GM23338 (cell line): ENCODE measurements at regions not wholly inside any gene's neighbourhood (a gene's known extent, or its start where the extent isn't known, plus 50 kb on each side); places are given as distances from the start of the nearest gene placed in this dataset.

Experiments used
- ATAC-seq: fragments of 200-7000 bp; cut with Tn5 transposase; 3 replicates; pipeline ENCODE4 v1.9.1; 2020
- DNase-seq: peaks from one replicate; pipeline ENCODE4 v3.0.0-alpha.2; 2015; ENCODE audit warnings: low spot score
- H2AFZ ChIP-seq: fragments of 200-600 bp; sonication (generic); 2 replicates; pipeline ENCODE4 v1.8.0; 2016; ENCODE audit warnings: antibody characterized with exemption, mild to moderate bottlenecking, moderate library complexity
- H3F3A ChIP-seq: fragments of 200-600 bp; sonication (generic); replicated peaks from 2 replicates; pipeline ENCODE4 v1.8.0; 2017; ENCODE audit warnings: antibody characterized with exemption, mixed run types, low read depth
- H3K27ac ChIP-seq: fragments of 200-600 bp; sonication (generic); 2 replicates; pipeline ENCODE4 v1.6.1; 2016; ENCODE audit warnings: low read depth
- H3K27me3 ChIP-seq: fragments of 200-600 bp; sonication (generic); 2 replicates; pipeline ENCODE4 v1.8.0; 2016; ENCODE audit warnings: mild to moderate bottlenecking, mixed run types, moderate library complexity; ENCODE audit not compliant: insufficient read depth
- H3K36me3 ChIP-seq: fragments of 200-600 bp; sonication (generic); 2 replicates; pipeline ENCODE4 v1.8.0; 2016; ENCODE audit warnings: mild to moderate bottlenecking; ENCODE audit not compliant: insufficient read depth
- H3K4me1 ChIP-seq: fragments of 200-600 bp; sonication (generic); 2 replicates; pipeline ENCODE4 v1.8.0; 2016; ENCODE audit warnings: mild to moderate bottlenecking, moderate library complexity; ENCODE audit not compliant: insufficient read depth
- H3K4me2 ChIP-seq: fragments of 200-600 bp; sonication (generic); 2 replicates; pipeline ENCODE4 v1.7.1; 2017; ENCODE audit warnings: mixed run types
- H3K4me3 ChIP-seq: fragments of 200-600 bp; sonication (generic); 2 replicates; pipeline ENCODE4 v1.6.1; 2016; ENCODE audit warnings: mixed run types
- H3K79me2 ChIP-seq: fragments of 200-600 bp; sonication (generic); replicated peaks from 2 replicates; pipeline ENCODE4 v1.8.0; 2017; ENCODE audit warnings: mild to moderate bottlenecking; ENCODE audit not compliant: insufficient read depth
- H3K9me2 ChIP-seq: fragments of 200-600 bp; sonication (generic); 2 replicates; pipeline ENCODE4 v1.8.0; 2017; ENCODE audit not compliant: insufficient read depth
- H4K20me1 ChIP-seq: fragments of 200-600 bp; sonication (generic); replicated peaks from 2 replicates; pipeline ENCODE4 v1.8.0; 2017; ENCODE audit warnings: mild to moderate bottlenecking; ENCODE audit not compliant: insufficient read depth
- H3K27ac Mint-ChIP-seq: 2 replicates; pipeline ENCODE4 v1.8.0; 2020; ENCODE audit warnings: inconsistent platforms, mild to moderate bottlenecking, moderate library complexity, mixed read lengths
- H3K27me3 Mint-ChIP-seq: 3 replicates; pipeline ENCODE4 v1.8.0; 2022; ENCODE audit warnings: low read depth, mild to moderate bottlenecking, moderate library complexity, mixed read lengths, inconsistent platforms; ENCODE audit not compliant: insufficient read depth, poor library complexity
- H3K36me3 Mint-ChIP-seq: 3 replicates; pipeline ENCODE4 v1.8.0; 2021; ENCODE audit warnings: low read depth, mild to moderate bottlenecking, inconsistent platforms, moderate library complexity, mixed read lengths
- H3K4me1 Mint-ChIP-seq: 3 replicates; pipeline ENCODE4 v1.8.0; 2020; ENCODE audit warnings: mild to moderate bottlenecking, inconsistent platforms, mixed read lengths
- H3K4me3 Mint-ChIP-seq: 3 replicates; pipeline ENCODE4 v1.8.0; 2021; ENCODE audit warnings: moderate library complexity, mild to moderate bottlenecking, inconsistent platforms, mixed read lengths
- H3K9me3 Mint-ChIP-seq: 3 replicates; pipeline ENCODE4 v1.8.0; 2020; ENCODE audit warnings: moderate library complexity, mild to moderate bottlenecking, inconsistent platforms, mixed read lengths
- CREB1 ChIP-seq: fragments of 250-450 bp; sonication (Bioruptor Pico); IDR thresholded peaks from 2 replicates; pipeline ENCODE4 v1.5.0; 2020; ENCODE audit warnings: low read depth, mild to moderate bottlenecking, moderate library complexity
- CTCF ChIP-seq, 2 experiments: fragments of 200-600 bp in 1 of 2; sonication (generic) in 1 of 2; conservative IDR thresholded peaks; 2 replicates each; pipeline versions ENCODE4 v1.5.1 to v1.6.1; 2016 to 2017; ENCODE audit warnings: antibody characterized with exemption in 2 of 2, low read depth in 2 of 2, mild to moderate bottlenecking in 2 of 2, moderate library complexity in 1 of 2
- ETS1 ChIP-seq: IDR thresholded peaks from 2 replicates; pipeline ENCODE4 v1.6.1; 2016; ENCODE audit warnings: antibody characterized with exemption
- EZH2 ChIP-seq: fragments of 200-600 bp; sonication (generic); IDR thresholded peaks from one replicate; pipeline ENCODE4 v1.8.0; 2017; ENCODE audit warnings: antibody characterized with exemption, mild to moderate bottlenecking, low read depth; ENCODE audit not compliant: unreplicated experiment
- ZNF114 ChIP-seq: fragments of 250-450 bp; sonication (Bioruptor Pico); IDR thresholded peaks from 2 replicates; pipeline ENCODE4 v1.5.0; 2020; ENCODE audit warnings: mild to moderate bottlenecking, moderate library complexity
- ZNF331 ChIP-seq: fragments of 250-450 bp; sonication (Bioruptor Pico); IDR thresholded peaks from 2 replicates; pipeline ENCODE4 v1.5.0; 2020; ENCODE audit warnings: low read depth, mild to moderate bottlenecking, moderate library complexity
- TF ChIP-seq, protein P1 (sequence below): IDR thresholded peaks from one replicate; pipeline ENCODE4 v1.6.1; 2018; ENCODE audit warnings: antibody characterized with exemption; ENCODE audit not compliant: unreplicated experiment
- TF ChIP-seq, protein P2 (sequence below): fragments of 250-450 bp; sonication (Bioruptor Pico); IDR thresholded peaks from 2 replicates; pipeline ENCODE4 v1.5.0; 2020; ENCODE audit warnings: mild to moderate bottlenecking, moderate library complexity

DNA sequence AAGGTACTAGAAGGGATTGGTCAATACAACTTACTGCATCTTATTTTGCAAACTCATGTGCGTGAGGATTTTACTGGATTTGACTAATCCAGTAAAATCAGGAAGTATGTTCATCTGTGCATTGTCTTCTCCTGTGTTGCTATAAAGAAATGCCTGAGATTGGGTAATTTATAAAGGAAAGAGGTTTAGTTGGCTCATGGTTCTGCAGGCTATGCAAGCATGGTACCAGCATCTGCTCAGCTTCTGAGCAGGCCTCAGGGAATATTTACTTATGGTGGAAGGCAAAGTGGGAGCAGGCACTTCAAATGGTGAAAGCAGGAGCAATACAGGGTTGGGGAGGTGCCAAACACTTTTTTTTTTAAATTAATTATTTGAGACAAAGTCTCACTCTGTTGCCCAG lies 2199.5 kb upstream of the WWC1 start (continued):
- TF ChIP-seq, protein P1, sequence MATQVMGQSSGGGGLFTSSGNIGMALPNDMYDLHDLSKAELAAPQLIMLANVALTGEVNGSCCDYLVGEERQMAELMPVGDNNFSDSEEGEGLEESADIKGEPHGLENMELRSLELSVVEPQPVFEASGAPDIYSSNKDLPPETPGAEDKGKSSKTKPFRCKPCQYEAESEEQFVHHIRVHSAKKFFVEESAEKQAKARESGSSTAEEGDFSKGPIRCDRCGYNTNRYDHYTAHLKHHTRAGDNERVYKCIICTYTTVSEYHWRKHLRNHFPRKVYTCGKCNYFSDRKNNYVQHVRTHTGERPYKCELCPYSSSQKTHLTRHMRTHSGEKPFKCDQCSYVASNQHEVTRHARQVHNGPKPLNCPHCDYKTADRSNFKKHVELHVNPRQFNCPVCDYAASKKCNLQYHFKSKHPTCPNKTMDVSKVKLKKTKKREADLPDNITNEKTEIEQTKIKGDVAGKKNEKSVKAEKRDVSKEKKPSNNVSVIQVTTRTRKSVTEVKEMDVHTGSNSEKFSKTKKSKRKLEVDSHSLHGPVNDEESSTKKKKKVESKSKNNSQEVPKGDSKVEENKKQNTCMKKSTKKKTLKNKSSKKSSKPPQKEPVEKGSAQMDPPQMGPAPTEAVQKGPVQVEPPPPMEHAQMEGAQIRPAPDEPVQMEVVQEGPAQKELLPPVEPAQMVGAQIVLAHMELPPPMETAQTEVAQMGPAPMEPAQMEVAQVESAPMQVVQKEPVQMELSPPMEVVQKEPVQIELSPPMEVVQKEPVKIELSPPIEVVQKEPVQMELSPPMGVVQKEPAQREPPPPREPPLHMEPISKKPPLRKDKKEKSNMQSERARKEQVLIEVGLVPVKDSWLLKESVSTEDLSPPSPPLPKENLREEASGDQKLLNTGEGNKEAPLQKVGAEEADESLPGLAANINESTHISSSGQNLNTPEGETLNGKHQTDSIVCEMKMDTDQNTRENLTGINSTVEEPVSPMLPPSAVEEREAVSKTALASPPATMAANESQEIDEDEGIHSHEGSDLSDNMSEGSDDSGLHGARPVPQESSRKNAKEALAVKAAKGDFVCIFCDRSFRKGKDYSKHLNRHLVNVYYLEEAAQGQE, result no peak
- TF ChIP-seq ZNF114 (CRISPR knock-in tag) (no peak), ZNF331 (CRISPR knock-in tag) (no peak), CREB1 (CRISPR knock-in tag) (no peak)

DNA sequence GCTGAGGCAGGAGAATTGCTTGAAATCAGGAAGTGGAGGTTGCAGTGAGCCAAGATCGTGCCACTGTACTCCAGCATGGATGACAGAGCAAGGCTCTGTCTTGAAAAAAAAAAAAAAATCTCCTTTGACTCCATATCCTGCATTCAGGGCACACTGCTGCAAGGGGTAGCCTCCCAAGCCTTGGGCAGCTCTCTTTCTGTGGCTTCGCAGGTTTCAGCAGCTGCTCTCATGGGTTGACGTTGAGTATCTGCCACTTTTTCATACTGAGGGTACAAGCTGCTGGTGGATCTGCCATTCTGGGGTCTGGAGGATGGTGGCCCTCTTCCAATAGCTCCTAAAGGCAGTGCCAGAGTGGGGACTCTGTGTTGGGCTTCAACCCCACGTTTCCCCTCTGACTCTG lies 2198.1 kb upstream of the WWC1 start:
- Mint-ChIP-seq H3K36me3 (peaks cover 26% of the 10 kb centered on the region), H3K27ac (no peak overlapping the region), H3K9me3 (peaks cover 27% of the 10 kb centered on the region), H3K4me1 (peaks cover 12% of the 10 kb centered on the region; the same call in 2 of the 3 replicates), H3K4me3 (no peak overlapping the region), H3K27me3 (no peaks in the 10 kb centered on the region)
- no peak overlapping the region for H2AFZ ChIP-seq
- no peak for DNase-seq
- H4K20me1 ChIP-seq, result no peaks in the 10 kb centered on the region
- H3K36me3 ChIP-seq, result no peaks in the 10 kb centered on the region
- H3K79me2 ChIP-seq, result no peaks in the 10 kb centered on the region
- no peak overlapping the region for H3K4me2 ChIP-seq
- no peak for ATAC-seq
- no peak overlapping the region for H3K27ac ChIP-seq
- H3F3A ChIP-seq, result no peaks in the 10 kb centered on the region
- no peak overlapping the region for H3K4me3 ChIP-seq
- peaks cover 8% of the 10 kb centered on the region; the same call in 1 of the 2 replicates for H3K27me3 ChIP-seq
- no peaks in the 10 kb centered on the region; the same call in 1 of the 2 replicates for H3K9me2 ChIP-seq
- peaks cover 8% of the 10 kb centered on the region for H3K4me1 ChIP-seq
- TF ChIP-seq, protein P2, sequence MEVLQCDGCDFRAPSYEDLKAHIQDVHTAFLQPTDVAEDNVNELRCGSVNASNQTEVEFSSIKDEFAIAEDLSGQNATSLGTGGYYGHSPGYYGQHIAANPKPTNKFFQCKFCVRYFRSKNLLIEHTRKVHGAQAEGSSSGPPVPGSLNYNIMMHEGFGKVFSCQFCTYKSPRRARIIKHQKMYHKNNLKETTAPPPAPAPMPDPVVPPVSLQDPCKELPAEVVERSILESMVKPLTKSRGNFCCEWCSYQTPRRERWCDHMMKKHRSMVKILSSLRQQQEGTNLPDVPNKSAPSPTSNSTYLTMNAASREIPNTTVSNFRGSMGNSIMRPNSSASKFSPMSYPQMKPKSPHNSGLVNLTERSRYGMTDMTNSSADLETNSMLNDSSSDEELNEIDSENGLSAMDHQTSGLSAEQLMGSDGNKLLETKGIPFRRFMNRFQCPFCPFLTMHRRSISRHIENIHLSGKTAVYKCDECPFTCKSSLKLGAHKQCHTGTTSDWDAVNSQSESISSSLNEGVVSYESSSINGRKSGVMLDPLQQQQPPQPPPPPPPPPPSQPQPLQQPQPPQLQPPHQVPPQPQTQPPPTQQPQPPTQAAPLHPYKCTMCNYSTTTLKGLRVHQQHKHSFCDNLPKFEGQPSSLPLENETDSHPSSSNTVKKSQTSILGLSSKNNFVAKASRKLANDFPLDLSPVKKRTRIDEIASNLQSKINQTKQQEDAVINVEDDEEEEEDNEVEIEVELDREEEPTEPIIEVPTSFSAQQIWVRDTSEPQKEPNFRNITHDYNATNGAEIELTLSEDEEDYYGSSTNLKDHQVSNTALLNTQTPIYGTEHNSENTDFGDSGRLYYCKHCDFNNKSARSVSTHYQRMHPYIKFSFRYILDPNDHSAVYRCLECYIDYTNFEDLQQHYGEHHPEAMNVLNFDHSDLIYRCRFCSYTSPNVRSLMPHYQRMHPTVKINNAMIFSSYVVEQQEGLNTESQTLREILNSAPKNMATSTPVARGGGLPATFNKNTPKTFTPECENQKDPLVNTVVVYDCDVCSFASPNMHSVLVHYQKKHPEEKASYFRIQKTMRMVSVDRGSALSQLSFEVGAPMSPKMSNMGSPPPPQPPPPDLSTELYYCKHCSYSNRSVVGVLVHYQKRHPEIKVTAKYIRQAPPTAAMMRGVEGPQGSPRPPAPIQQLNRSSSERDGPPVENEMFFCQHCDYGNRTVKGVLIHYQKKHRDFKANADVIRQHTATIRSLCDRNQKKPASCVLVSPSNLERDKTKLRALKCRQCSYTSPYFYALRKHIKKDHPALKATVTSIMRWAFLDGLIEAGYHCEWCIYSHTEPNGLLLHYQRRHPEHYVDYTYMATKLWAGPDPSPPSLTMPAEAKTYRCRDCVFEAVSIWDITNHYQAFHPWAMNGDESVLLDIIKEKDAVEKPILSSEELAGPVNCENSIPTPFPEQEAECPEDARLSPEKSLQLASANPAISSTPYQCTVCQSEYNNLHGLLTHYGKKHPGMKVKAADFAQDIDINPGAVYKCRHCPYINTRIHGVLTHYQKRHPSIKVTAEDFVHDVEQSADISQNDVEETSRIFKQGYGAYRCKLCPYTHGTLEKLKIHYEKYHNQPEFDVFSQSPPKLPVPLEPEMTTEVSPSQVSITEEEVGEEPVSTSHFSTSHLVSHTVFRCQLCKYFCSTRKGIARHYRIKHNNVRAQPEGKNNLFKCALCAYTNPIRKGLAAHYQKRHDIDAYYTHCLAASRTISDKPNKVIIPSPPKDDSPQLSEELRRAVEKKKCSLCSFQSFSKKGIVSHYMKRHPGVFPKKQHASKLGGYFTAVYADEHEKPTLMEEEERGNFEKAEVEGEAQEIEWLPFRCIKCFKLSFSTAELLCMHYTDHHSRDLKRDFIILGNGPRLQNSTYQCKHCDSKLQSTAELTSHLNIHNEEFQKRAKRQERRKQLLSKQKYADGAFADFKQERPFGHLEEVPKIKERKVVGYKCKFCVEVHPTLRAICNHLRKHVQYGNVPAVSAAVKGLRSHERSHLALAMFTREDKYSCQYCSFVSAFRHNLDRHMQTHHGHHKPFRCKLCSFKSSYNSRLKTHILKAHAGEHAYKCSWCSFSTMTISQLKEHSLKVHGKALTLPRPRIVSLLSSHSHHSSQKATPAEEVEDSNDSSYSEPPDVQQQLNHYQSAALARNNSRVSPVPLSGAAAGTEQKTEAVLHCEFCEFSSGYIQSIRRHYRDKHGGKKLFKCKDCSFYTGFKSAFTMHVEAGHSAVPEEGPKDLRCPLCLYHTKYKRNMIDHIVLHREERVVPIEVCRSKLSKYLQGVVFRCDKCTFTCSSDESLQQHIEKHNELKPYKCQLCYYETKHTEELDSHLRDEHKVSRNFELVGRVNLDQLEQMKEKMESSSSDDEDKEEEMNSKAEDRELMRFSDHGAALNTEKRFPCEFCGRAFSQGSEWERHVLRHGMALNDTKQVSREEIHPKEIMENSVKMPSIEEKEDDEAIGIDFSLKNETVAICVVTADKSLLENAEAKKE, result no peak
- TF ChIP-seq CTCF (conservative IDR thresholded peaks at IDR 0.05; ENCODE audit: low read depth in 2 of 2) (no peak), ETS1 (no peak), EZH2 (no peak), ZNF331 (CRISPR knock-in tag) (no peak)
- TF ChIP-seq, protein P1, result no peak
